LNCaP clone FGC (cell line): ENCODE measurements at regions not wholly inside any gene's neighbourhood (a gene's known extent, or its start where the extent isn't known, plus 50 kb on each side); places are given as distances from the start of the nearest gene placed in this dataset.

Experiments used
- DNase-seq: peaks from one replicate; pipeline ENCODE4 v3.0.0-alpha.2; 2011; ENCODE audit warnings: low read depth
- H3K4me3 ChIP-seq: 2 replicates; pipeline ENCODE4 v1.5.1; 2011; ENCODE audit warnings: mild to moderate bottlenecking, low read depth, low read length, control low read depth
- CTCF ChIP-seq: IDR thresholded peaks from 2 replicates; pipeline ENCODE4 v1.5.1; 2012; ENCODE audit warnings: mild to moderate bottlenecking; ENCODE audit not compliant: control insufficient read depth, insufficient read depth; ENCODE audit errors: extremely low read depth

DNA sequence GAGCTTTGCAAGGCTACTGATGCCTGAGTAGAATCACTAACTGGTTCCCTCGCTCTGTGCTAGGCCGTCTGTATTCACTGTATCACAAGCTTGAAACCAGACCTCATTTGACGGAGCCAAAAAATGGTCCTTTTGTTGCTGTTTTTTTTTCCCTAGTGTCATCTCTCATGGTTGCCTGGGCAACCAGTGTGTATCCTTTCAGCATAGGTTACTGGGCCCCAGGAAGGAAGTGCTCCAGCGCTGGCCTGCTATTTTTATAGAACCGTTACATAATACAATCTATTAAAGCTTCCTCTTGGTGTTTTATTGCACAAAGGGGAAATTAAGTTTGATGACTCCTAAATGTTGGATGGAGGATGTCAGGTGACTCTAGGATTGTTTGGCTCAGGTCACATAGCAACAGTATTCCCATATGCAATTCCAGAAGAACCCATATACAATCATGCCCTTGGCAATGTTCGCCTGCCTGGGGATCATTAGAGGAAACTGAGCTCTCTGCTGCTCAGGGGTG lies 220.4 kb downstream of the SPRY1 start:
- no peak overlapping the region for H3K4me3 ChIP-seq
- DNase-seq, result no peak
- no peak for TF ChIP-seq CTCF

DNA sequence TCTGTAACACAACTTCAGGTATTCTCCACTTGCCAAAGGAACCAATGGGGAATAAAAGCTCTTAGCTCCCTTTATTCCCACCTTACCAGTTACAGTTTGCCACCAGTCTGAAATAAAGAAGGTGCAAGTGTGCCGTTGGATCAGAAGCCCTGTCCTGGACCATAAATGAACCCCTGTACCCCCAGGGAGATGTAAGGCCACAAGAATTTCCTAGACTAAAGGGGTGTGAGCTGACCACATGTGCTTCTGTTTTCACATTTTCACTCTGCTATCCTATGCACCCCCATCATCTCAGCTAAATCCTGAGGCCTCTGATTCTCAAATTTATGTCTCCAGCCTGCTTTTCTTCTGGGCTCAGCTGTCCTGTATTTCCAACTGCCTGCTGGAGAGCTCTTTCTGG lies 221.2 kb downstream of the SPRY1 start:
- H3K4me3 ChIP-seq, result no peak overlapping the region
- no peak for TF ChIP-seq CTCF
- DNase-seq, result no peak

GRCh38 chr4:123618606-123619005 lies 222.0 kb downstream of the SPRY1 start:
- no peak overlapping the region for H3K4me3 ChIP-seq
- DNase-seq, result no peak
- no peak for TF ChIP-seq CTCF

DNA sequence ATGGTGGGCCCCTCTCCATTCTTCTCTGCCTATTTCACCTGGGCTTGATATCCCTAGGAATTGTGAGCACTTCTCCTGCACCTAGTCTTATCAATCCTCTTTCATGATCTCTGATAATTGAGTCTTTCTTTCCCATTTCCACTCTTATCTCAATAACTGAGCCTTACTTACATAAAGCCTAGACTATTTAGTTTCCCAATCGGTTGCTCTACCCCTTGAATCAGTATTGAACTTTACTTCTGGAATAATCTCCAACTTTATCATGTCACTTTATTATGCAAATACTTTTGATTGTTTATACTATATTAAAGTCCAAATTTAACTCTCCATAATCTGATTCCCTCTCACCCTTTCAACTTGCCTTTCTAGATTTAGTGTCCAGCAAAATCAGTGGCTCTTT lies 222.7 kb downstream of the SPRY1 start:
- no peak overlapping the region for H3K4me3 ChIP-seq
- DNase-seq, result no peak
- TF ChIP-seq CTCF, result no peak

DNA sequence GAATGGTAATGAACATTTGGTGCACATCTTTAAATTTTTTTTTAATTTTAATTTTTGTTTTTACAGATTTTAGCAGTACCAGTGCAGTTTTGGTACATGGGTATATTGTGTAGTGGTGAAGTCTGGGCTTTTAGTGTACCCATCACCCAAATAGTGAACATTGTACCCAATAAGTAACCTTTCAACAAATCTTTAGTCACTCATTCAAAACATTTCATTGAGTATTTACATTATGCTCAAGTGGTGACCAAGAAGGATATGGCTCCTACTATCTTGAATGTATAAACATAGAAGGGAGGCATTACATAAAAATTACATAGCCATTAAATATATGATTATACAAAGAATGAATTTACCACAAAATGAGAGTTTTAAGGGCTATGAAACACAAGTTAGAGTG lies 223.3 kb downstream of the SPRY1 start:
- H3K4me3 ChIP-seq, result no peak overlapping the region
- DNase-seq, result no peak
- TF ChIP-seq CTCF, result no peak

- no peak for TF ChIP-seq CTCF
- no peak for DNase-seq
- H3K4me3 ChIP-seq, result no peak overlapping the region
Observed at GRCh38 chr4:123621072-123621705, 224.6 kb downstream of the SPRY1 start.

DNA sequence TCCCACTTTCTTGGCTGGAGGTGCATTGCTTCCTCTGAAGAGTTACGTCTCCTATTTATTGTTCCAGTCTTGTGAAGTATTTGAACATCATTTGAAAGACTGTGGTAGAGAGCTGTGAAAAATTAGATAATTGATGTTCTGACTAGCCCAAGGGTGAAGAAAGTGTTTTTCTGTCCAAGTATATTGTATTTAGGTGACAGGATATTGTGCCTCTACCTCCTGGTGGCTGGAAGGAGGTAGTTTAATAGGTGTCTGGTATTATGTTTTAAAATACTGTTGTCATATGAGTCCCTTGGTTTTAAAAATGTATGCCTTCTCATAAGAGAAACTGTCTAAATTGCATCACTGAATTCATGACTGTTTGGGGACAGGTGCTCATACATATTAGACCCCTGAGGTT lies 226.0 kb downstream of the SPRY1 start:
- H3K4me3 ChIP-seq, result no peak overlapping the region
- no peak for TF ChIP-seq CTCF
- no peak for DNase-seq
